Vagina (tissue), 2 donors: ENCODE measurements at regions not wholly inside any gene's neighbourhood (a gene's known extent, or its start where the extent isn't known, plus 50 kb on each side); places are given as distances from the start of the nearest gene placed in this dataset.

ENCODE experiments used
- CTCF ChIP-seq, 3 experiments: fragments of 450-650 bp in 2 of 3; fragments of 200-600 bp in 1 of 3; sonication (generic) in 1 of 3; IDR thresholded peaks; one replicate each; pipeline ENCODE4 v1.5.1; 2017 to 2019; ENCODE audit warnings: antibody characterized with exemption in 3 of 3, mild to moderate bottlenecking in 2 of 3, moderate library complexity in 2 of 3
- POLR2A ChIP-seq, 2 donors: fragments of 450-650 bp; IDR thresholded peaks; one replicate each; pipeline ENCODE4 v1.6.1; 2017; ENCODE audit warnings: antibody characterized with exemption in 2 of 2, mild to moderate bottlenecking in 2 of 2, moderate library complexity in 2 of 2

DNA sequence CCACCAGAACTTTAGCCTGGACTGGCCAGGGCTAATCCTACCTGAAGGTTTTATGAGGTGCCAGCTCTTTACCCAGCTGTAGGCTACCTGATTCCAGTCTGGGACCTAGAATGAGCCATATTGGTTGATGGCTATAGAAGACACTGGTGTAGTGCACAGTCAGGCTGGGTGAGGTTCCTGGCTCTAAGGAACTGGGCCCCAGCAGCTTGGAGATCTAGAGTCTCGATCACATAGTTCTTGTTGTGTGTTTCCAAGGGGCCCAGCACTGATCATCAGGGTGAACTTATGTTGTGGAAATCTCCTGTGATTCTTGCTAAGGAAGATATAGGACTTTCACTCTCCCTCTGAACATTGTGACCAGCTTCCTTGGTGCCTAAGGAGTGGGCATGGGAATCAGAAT lies 236.3 kb downstream of the ZNF536 start:
- TF ChIP-seq CTCF (IDR thresholded peaks at IDR 0.05) = no peak
- no peak for TF ChIP-seq POLR2A (IDR thresholded peaks at IDR 0.05)
